ENCODE measurements at regions not wholly inside any gene's neighbourhood (a gene's known extent, or its start where the extent isn't known, plus 50 kb on each side); places are given as distances from the start of the nearest gene placed in this dataset.

DNA sequence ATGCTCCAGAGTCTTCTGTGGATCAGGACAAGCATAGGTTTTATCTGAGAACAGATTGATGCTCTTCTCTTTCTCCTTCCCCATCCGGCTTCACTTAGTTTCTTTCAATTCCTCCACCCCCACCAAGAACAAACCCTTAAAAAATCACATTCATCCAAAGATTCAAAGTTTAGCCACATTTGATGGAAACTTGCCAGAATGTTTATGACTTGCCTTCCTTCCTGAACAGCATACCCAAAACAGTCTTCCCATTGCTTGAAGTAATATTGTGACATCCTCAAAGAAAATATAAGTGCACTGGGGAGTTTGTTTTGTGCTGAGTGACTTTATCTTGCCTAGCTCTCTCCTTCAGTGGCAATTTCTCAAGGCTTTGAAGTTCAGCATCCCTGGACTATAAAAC is 83.0 kb downstream of the MAGEB17 start:
- ATAC-seq (ENCODE audit: insufficient number of reproducible peaks, low FRiP score, low read depth) (no peak), DNase-seq (ENCODE audit: low spot score) (no peak)
- no peaks in the 10 kb centered on the region for H3K4me1 ChIP-seq (ENCODE audit: control insufficient read depth in 1 of 2, low read depth in 2 of 2)

DNA sequence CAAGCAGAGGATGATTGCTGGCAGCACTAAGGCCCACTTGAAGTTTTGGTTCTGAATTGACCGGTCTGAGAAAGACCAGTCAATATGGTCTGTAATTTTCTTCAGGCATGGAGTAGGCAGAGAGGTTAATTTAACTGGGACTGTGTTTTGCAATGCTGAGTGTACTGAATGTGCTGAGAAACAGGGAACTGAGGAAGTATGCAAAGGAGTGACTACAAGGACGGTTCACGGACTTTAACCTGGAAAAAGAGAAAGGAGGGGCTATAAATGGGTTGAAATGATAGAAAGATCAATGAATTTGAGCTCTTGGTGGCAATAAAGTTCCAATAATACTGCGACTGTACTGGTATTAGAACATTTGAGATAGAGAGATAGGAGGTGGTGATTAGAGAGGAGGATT is 84.5 kb downstream of the MAGEB17 start:
- Histone ChIP-seq H3K9me3 (no peaks in the 10 kb centered on the region), H3K36me3 (no peaks in the 10 kb centered on the region), H3K27ac (no peak overlapping the region), H3K27me3 (replicated peaks; ENCODE audit: insufficient read depth) (no peaks in the 10 kb centered on the region), H3K4me1 (ENCODE audit: control insufficient read depth in 1 of 2, low read depth in 2 of 2) (no peaks in the 10 kb centered on the region), H3K4me3 (no peak overlapping the region)
- ATAC-seq (ENCODE audit: insufficient number of reproducible peaks, low FRiP score, low read depth) (no peak), DNase-seq (ENCODE audit: low spot score) (no peak)
- TF ChIP-seq, protein P1, sequence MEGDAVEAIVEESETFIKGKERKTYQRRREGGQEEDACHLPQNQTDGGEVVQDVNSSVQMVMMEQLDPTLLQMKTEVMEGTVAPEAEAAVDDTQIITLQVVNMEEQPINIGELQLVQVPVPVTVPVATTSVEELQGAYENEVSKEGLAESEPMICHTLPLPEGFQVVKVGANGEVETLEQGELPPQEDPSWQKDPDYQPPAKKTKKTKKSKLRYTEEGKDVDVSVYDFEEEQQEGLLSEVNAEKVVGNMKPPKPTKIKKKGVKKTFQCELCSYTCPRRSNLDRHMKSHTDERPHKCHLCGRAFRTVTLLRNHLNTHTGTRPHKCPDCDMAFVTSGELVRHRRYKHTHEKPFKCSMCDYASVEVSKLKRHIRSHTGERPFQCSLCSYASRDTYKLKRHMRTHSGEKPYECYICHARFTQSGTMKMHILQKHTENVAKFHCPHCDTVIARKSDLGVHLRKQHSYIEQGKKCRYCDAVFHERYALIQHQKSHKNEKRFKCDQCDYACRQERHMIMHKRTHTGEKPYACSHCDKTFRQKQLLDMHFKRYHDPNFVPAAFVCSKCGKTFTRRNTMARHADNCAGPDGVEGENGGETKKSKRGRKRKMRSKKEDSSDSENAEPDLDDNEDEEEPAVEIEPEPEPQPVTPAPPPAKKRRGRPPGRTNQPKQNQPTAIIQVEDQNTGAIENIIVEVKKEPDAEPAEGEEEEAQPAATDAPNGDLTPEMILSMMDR (IDR thresholded peaks at IDR 0.05), result no peak

More for the DNA sequence above, 83.0 kb downstream of the MAGEB17 start:
- H3K4me3 ChIP-seq, result no peak overlapping the region
- H3K27ac ChIP-seq, result no peak overlapping the region
- no peaks in the 10 kb centered on the region for H3K27me3 ChIP-seq (replicated peaks; ENCODE audit: insufficient read depth)
- H3K36me3 ChIP-seq, result no peaks in the 10 kb centered on the region
- no peaks in the 10 kb centered on the region for H3K9me3 ChIP-seq
- TF ChIP-seq, protein P1 (IDR thresholded peaks at IDR 0.05), result no peak

- Histone ChIP-seq H3K4me3 (no peak overlapping the region), H3K9me3 (no peaks in the 10 kb centered on the region), H3K4me1 (ENCODE audit: control insufficient read depth in 1 of 2, low read depth in 2 of 2) (no peaks in the 10 kb centered on the region), H3K27me3 (replicated peaks; ENCODE audit: insufficient read depth) (no peaks in the 10 kb centered on the region), H3K36me3 (no peaks in the 10 kb centered on the region), H3K27ac (no peak overlapping the region)
- ATAC-seq (ENCODE audit: insufficient number of reproducible peaks, low FRiP score, low read depth) (no peak), DNase-seq (ENCODE audit: low spot score) (no peak)
- TF ChIP-seq, protein P1 (IDR thresholded peaks at IDR 0.05), result no peak
Measured at GRCh38 chrX:16258882-16259281, 91.6 kb downstream of the MAGEB17 start.

- ATAC-seq (ENCODE audit: insufficient number of reproducible peaks, low FRiP score, low read depth), result no peak
- Histone ChIP-seq H3K4me1 (ENCODE audit: control insufficient read depth in 1 of 2, low read depth in 2 of 2) (no peaks in the 10 kb centered on the region), H3K27ac (no peak overlapping the region), H3K4me3 (no peak overlapping the region), H3K9me3 (no peaks in the 10 kb centered on the region), H3K27me3 (replicated peaks; ENCODE audit: insufficient read depth) (no peaks in the 10 kb centered on the region), H3K36me3 (no peaks in the 10 kb centered on the region)
- DNase-seq (ENCODE audit: low spot score), result no peak
- TF ChIP-seq, protein P1 (IDR thresholded peaks at IDR 0.05), result no peak
Measured at GRCh38 chrX:16267431-16267830, 100.2 kb downstream of the MAGEB17 start.

- no peak overlapping the region for H3K27ac ChIP-seq
- H3K27me3 ChIP-seq (replicated peaks; ENCODE audit: insufficient read depth), result no peaks in the 10 kb centered on the region
- no peaks in the 10 kb centered on the region for H3K4me1 ChIP-seq (ENCODE audit: control insufficient read depth in 1 of 2, low read depth in 2 of 2)
- no peak for ATAC-seq (ENCODE audit: insufficient number of reproducible peaks, low FRiP score, low read depth)
- no peaks in the 10 kb centered on the region for H3K36me3 ChIP-seq
- H3K4me3 ChIP-seq, result no peak overlapping the region
- DNase-seq (ENCODE audit: low spot score), result no peak
- H3K9me3 ChIP-seq, result no peaks in the 10 kb centered on the region
- TF ChIP-seq, protein P1 (IDR thresholded peaks at IDR 0.05), result no peak
Measured at GRCh38 chrX:16268206-16268605, 100.9 kb downstream of the MAGEB17 start.
